OCI-LY7 (cell line): ENCODE measurements at regions not wholly inside any gene's neighbourhood (a gene's known extent, or its start where the extent isn't known, plus 50 kb on each side); places are given as distances from the start of the nearest gene placed in this dataset.

Source experiments
- BruUV-seq: library from RNA; stranded (reverse); fragments of 400-500 nt; replicated peaks from 2 replicates; lab custom pipeline; 2021; lab: Mats Ljungman, UMichigan
- CTCF ChIA-PET: fragments of 300-600 bp; sonication (Branson Sonifier 250); formaldehyde crosslinking; loops from one replicate; lab custom pipeline; 2022; ENCODE audit warnings: antibody characterized with exemption; ENCODE audit not compliant: unreplicated experiment; lab: Charles Lee
- POLR2A ChIA-PET: fragments of 300-600 bp; sonication (Branson Sonifier 250); formaldehyde crosslinking; loops from one replicate; lab custom pipeline; 2022; ENCODE audit warnings: antibody characterized with exemption; lab: Charles Lee
- DNase-seq: peaks from one replicate; pipeline ENCODE4 v3.0.0-alpha.2; 2015; ENCODE audit warnings: low spot score
- H2AFZ ChIP-seq: fragments of 200-600 bp; sonication (generic), shearing (Covaris generic); 2 replicates; pipeline ENCODE4 v1.6.1; 2014; ENCODE audit warnings: mild to moderate bottlenecking, antibody characterized with exemption, low read length, moderate library complexity
- H3K27ac ChIP-seq: fragments of 200-600 bp; sonication (generic); 2 replicates; pipeline ENCODE4 v1.5.1; 2014; ENCODE audit warnings: mixed run types, low read depth, mild to moderate bottlenecking, moderate library complexity, low read length, inconsistent platforms; ENCODE audit not compliant: poor library complexity, severe bottlenecking
- H3K36me3 ChIP-seq: fragments of 200-600 bp; sonication (generic); 2 replicates; pipeline ENCODE4 v1.6.1; 2014; ENCODE audit warnings: mild to moderate bottlenecking, antibody characterized with exemption, low read length, moderate library complexity, mixed read lengths; ENCODE audit not compliant: insufficient read depth
- H3K4me1 ChIP-seq: fragments of 200-600 bp; sonication (generic); 2 replicates; pipeline ENCODE4 v1.5.1; 2014; ENCODE audit warnings: mild to moderate bottlenecking, low read length; ENCODE audit not compliant: insufficient read depth, poor library complexity, severe bottlenecking
- H3K4me2 ChIP-seq: fragments of 200-600 bp; sonication (generic); 2 replicates; pipeline ENCODE4 v1.6.1; 2014; ENCODE audit warnings: mild to moderate bottlenecking, low read length
- H3K4me3 ChIP-seq: fragments of 200-600 bp; sonication (generic); 2 replicates; pipeline ENCODE4 v1.5.1; 2014; ENCODE audit warnings: mild to moderate bottlenecking, low read depth, low read length; ENCODE audit not compliant: poor library complexity, severe bottlenecking
- H3K79me2 ChIP-seq: fragments of 200-600 bp; sonication (generic); 2 replicates; pipeline ENCODE4 v1.6.1; 2016; ENCODE audit warnings: low read depth, mild to moderate bottlenecking, low read length, moderate library complexity, mixed read lengths; ENCODE audit not compliant: insufficient read depth
- H3K9me2 ChIP-seq: fragments of 200-600 bp; sonication (generic); 2 replicates; pipeline ENCODE4 v1.6.1; 2016; ENCODE audit warnings: mild to moderate bottlenecking, low read length, mixed read lengths; ENCODE audit not compliant: insufficient read depth
- H3K9me3 ChIP-seq: fragments of 200-600 bp; sonication (generic); 2 replicates; pipeline ENCODE4 v1.6.1; 2014; ENCODE audit warnings: mild to moderate bottlenecking, mixed run types, low read length, mixed read lengths
- H4K20me1 ChIP-seq: fragments of 200-600 bp; sonication (generic); 2 replicates; pipeline ENCODE4 v1.6.1; 2014; ENCODE audit warnings: mild to moderate bottlenecking, antibody characterized with exemption, low read length, moderate library complexity, mixed read lengths; ENCODE audit not compliant: insufficient read depth
- EZH2phosphoT487 ChIP-seq: fragments of 200-600 bp; sonication (generic); IDR thresholded peaks from 2 replicates; pipeline ENCODE4 v1.6.1; 2018; ENCODE audit warnings: low read depth, borderline replicate concordance, mild to moderate bottlenecking, mixed run types, antibody characterized with exemption, low read length, moderate library complexity, mixed read lengths
- intact Hi-C: fragments of 100-400 bp; cut with micrococcal nuclease; formaldehyde crosslinking; loops from one replicate; pipeline ENCODE4 v1.10.0; 2022; ENCODE audit not compliant: unreplicated experiment
- TF ChIP-seq, protein P1 (sequence below): fragments of 200-600 bp; sonication (generic); conservative IDR thresholded peaks from 2 replicates; pipeline ENCODE4 v1.5.1; 2014; ENCODE audit warnings: mild to moderate bottlenecking, antibody characterized with exemption, low read length, moderate library complexity, mixed read lengths

DNA sequence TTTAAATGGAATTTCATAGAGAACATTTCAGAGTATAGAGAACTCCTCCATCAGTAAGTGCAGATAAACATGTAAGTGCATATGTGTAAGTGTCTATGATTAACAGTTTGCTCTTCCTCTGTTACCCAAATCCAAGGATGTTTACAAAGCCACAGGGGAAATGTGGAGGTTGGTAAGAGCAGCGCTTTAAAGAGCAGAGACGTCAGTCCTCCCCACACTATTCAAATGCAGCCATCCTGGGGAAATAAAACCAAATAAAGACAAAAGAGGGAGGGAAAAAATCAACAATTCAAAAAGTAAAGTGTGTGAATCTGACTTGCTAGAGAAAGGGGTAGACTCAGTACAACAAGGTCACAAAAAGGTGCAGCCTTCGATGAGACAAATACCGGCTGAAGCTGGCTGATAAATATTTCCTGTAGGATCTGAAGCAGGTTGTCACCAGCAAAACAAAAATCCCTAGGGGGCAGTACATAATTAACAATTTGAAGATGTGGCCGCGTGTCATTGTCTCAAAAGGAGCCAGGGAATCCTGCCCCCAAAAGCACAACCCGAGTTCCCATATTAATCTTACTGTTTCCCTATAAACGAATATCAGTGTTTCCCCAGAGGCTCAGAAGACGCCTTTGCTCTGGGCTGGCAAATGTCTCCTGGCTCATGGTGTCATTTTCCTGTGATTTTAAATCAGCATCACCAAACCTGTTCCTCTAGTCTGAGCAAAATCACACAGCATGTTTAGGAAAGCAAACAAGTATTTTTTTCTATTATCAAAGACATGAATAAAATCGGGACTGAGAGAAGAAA, 216.5 kb downstream of the CDCA7 start:
- H3K27ac ChIP-seq = no peak overlapping the region
- ChIA-PET CTCF (no interaction called here), POLR2A (interaction anchor here (0.7 kb wide), 1 partner anchor 38 kb away, joined by 3 read pairs; no protein-coding TSS in a partner anchor)
- H3K4me2 ChIP-seq = no peak overlapping the region
- H3K9me2 ChIP-seq = no peaks in the 10 kb centered on the region
- no peaks in the 10 kb centered on the region for H3K9me3 ChIP-seq
- no TSS peak for BruUV-seq
- intact Hi-C loops = loop anchor here (2.0 to 10.0 kb wide), 7 partner anchors 36 to 466 kb away; no protein-coding TSS in a partner anchor
- no peaks in the 10 kb centered on the region for H3K36me3 ChIP-seq
- DNase-seq = peak; percentile 50
- no peak overlapping the region; the same call in 1 of the 2 replicates for H2AFZ ChIP-seq
- no peaks in the 10 kb centered on the region for H4K20me1 ChIP-seq
- no peaks in the 10 kb centered on the region for H3K4me1 ChIP-seq
- TF ChIP-seq EZH2phosphoT487 = no peak
- TF ChIP-seq, protein P1, sequence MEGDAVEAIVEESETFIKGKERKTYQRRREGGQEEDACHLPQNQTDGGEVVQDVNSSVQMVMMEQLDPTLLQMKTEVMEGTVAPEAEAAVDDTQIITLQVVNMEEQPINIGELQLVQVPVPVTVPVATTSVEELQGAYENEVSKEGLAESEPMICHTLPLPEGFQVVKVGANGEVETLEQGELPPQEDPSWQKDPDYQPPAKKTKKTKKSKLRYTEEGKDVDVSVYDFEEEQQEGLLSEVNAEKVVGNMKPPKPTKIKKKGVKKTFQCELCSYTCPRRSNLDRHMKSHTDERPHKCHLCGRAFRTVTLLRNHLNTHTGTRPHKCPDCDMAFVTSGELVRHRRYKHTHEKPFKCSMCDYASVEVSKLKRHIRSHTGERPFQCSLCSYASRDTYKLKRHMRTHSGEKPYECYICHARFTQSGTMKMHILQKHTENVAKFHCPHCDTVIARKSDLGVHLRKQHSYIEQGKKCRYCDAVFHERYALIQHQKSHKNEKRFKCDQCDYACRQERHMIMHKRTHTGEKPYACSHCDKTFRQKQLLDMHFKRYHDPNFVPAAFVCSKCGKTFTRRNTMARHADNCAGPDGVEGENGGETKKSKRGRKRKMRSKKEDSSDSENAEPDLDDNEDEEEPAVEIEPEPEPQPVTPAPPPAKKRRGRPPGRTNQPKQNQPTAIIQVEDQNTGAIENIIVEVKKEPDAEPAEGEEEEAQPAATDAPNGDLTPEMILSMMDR = peak; percentile 64
- H3K4me3 ChIP-seq = no peak overlapping the region
- no peaks in the 10 kb centered on the region for H3K79me2 ChIP-seq

DNA sequence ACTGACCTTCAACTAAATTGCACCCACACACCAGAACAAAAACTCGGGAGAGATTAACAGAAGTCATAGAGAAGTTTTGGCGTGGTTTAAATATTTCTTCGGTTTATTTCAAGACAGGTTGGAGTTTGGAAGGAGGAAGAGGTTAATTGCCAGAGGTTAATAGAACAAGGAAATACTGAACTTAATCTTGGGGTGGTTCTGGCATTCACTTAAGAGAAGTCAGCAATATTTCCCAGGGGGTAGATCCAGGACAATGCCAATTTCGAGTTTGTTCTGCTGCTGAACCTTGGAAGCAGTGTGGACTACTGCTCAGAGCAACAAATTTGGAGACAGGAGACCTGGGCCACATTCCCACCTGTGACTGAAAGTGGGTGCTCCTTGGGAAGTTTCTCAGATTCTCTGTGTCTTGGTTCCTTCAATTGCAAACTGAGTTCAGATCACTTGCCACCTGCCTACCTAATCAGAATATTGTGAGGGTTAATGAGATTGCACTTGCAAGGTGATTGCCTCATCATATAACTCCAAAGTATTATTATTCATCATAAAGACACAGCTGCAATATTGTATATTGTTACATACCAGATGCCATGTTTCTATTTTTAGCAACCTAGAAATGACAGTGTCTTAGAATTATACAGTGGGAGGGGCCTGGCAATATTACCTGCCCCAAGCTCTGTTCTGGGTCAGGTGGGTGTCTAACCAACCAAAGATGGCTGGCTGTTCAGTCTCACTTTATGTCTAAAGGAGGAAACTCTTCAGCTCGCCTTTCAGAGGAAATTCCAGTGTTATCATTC, 217.4 kb downstream of the CDCA7 start:
- Histone ChIP-seq H3K4me1 (no peaks in the 10 kb centered on the region), H2AFZ (no peak overlapping the region; the same call in 1 of the 2 replicates), H3K4me3 (no peak overlapping the region), H3K9me2 (no peaks in the 10 kb centered on the region), H3K36me3 (no peaks in the 10 kb centered on the region), H3K9me3 (no peaks in the 10 kb centered on the region), H3K79me2 (no peaks in the 10 kb centered on the region), H4K20me1 (no peaks in the 10 kb centered on the region), H3K27ac (no peak overlapping the region), H3K4me2 (no peak overlapping the region)
- TF ChIP-seq EZH2phosphoT487 = no peak
- TF ChIP-seq, protein P1 = no peak
- intact Hi-C loops = loop anchor here (2.0 to 10.0 kb wide), 8 partner anchors 35 to 773 kb away; no protein-coding TSS in a partner anchor
- no TSS peak for BruUV-seq
- POLR2A ChIA-PET = interaction anchor here (0.6 kb wide), 1 partner anchor 90 kb away, joined by 3 read pairs; no protein-coding TSS in a partner anchor
- DNase-seq = no peak
- CTCF ChIA-PET = interaction anchor here (1.1 kb wide), 1 partner anchor 182 kb away, joined by 3 read pairs; no protein-coding TSS in a partner anchor
